Adrenal gland (tissue), 5 donors: ENCODE measurements at regions not wholly inside any gene's neighbourhood (a gene's known extent, or its start where the extent isn't known, plus 50 kb on each side); places are given as distances from the start of the nearest gene placed in this dataset.

Source experiments
- POLR2A ChIP-seq, 2 donors: fragments of 450-650 bp; IDR thresholded peaks; one replicate each; pipeline ENCODE4 v1.6.1; 2017; ENCODE audit warnings: antibody characterized with exemption in 2 of 2, mild to moderate bottlenecking in 2 of 2, moderate library complexity in 1 of 2
- TF ChIP-seq, protein P1 (sequence below), 6 experiments: fragments of 450-650 bp in 4 of 6; fragments of 200-600 bp in 2 of 6; sonication (generic) in 1 of 6; IDR thresholded peaks; 1 replicate in 5 of 6; 2 replicates in 1 of 6; pipeline versions ENCODE4 v1.5.1 to v1.8.0; 2016 to 2021; ENCODE audit warnings: antibody characterized with exemption in 6 of 6, mild to moderate bottlenecking in 2 of 6, moderate library complexity in 1 of 6
- donor health status: DM: no; HTN: no; CAD: no.

DNA sequence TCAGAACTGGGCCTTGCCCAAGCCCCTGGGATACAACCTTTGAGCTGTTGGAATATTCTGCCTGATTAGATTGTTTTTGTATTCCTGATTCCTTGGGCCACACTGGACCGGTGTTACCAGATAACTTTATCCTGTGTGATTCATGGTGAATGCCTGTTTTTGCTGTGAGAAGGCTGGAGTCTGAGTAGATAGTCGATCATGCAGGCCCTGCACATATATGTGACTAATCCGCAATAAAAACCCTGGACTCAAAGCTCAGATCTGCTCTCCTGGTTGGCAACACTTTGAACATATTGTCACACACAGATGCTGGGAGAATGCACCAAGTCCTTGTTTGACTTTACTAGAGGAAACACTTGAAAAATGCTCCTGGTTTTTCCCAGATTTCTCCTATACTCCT, 183.9 kb upstream of the MBL2 start:
- TF ChIP-seq, protein P1, sequence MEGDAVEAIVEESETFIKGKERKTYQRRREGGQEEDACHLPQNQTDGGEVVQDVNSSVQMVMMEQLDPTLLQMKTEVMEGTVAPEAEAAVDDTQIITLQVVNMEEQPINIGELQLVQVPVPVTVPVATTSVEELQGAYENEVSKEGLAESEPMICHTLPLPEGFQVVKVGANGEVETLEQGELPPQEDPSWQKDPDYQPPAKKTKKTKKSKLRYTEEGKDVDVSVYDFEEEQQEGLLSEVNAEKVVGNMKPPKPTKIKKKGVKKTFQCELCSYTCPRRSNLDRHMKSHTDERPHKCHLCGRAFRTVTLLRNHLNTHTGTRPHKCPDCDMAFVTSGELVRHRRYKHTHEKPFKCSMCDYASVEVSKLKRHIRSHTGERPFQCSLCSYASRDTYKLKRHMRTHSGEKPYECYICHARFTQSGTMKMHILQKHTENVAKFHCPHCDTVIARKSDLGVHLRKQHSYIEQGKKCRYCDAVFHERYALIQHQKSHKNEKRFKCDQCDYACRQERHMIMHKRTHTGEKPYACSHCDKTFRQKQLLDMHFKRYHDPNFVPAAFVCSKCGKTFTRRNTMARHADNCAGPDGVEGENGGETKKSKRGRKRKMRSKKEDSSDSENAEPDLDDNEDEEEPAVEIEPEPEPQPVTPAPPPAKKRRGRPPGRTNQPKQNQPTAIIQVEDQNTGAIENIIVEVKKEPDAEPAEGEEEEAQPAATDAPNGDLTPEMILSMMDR (IDR thresholded peaks at IDR 0.05), result no peak
- no peak for TF ChIP-seq POLR2A (IDR thresholded peaks at IDR 0.05)
